Peyer's patch (tissue), 4 donors: ENCODE measurements at regions not wholly inside any gene's neighbourhood (a gene's known extent, or its start where the extent isn't known, plus 50 kb on each side); places are given as distances from the start of the nearest gene placed in this dataset.

Experiments
- DNase-seq, 3 donors: peaks; one replicate each; pipeline ENCODE4 v3.0.0-alpha.2; 2017 to 2019
- H3K27ac ChIP-seq, 4 donors: fragments of 200-600 bp; sonication (generic); one replicate each; pipeline ENCODE4 v1.5.1; 2016 to 2019
- H3K27me3 ChIP-seq, 2 donors: fragments of 200-600 bp; sonication (generic); one replicate each; pipeline ENCODE4 v1.5.1; 2019
- H3K36me3 ChIP-seq, 3 donors: fragments of 200-600 bp; sonication (generic); one replicate each; pipeline ENCODE4 v1.5.1; 2016 to 2019
- H3K4me1 ChIP-seq, 4 donors: fragments of 200-600 bp; sonication (generic); one replicate each; pipeline ENCODE4 v1.5.1; 2016 to 2019
- H3K4me3 ChIP-seq, 4 donors: fragments of 200-600 bp; sonication (generic); 1 replicate in 3 of 4; 2 replicates in 1 of 4; pipeline ENCODE4 v1.5.1; 2016 to 2019; ENCODE audit warnings: mild to moderate bottlenecking in 1 of 4
- H3K9me3 ChIP-seq, 4 donors: fragments of 200-600 bp; sonication (generic); one replicate each; pipeline ENCODE4 v1.5.1; 2016 to 2019; ENCODE audit warnings: mild to moderate bottlenecking in 1 of 4
- POLR2A ChIP-seq, 2 donors: fragments of 450-650 bp; IDR thresholded peaks; one replicate each; pipeline ENCODE4 v1.5.1; 2017; ENCODE audit warnings: antibody characterized with exemption in 2 of 2, mild to moderate bottlenecking in 2 of 2, moderate library complexity in 2 of 2
- TF ChIP-seq, protein P1 (sequence below), 6 experiments: fragments of 450-650 bp in 4 of 6; fragments of 200-600 bp in 2 of 6; sonication (generic) in 1 of 6; IDR thresholded peaks; one replicate each; pipeline ENCODE4 v1.5.1; 2017 to 2019; ENCODE audit warnings: antibody characterized with exemption in 6 of 6, mild to moderate bottlenecking in 3 of 6, moderate library complexity in 1 of 6

GRCh38 chr18:8506251-8507049 lies 102.8 kb upstream of the RAB12 start:
- no peaks in the 10 kb centered on the region for H3K27me3 ChIP-seq
- no peak for DNase-seq
- no peaks in the 10 kb centered on the region for H3K36me3 ChIP-seq
- TF ChIP-seq, protein P1, sequence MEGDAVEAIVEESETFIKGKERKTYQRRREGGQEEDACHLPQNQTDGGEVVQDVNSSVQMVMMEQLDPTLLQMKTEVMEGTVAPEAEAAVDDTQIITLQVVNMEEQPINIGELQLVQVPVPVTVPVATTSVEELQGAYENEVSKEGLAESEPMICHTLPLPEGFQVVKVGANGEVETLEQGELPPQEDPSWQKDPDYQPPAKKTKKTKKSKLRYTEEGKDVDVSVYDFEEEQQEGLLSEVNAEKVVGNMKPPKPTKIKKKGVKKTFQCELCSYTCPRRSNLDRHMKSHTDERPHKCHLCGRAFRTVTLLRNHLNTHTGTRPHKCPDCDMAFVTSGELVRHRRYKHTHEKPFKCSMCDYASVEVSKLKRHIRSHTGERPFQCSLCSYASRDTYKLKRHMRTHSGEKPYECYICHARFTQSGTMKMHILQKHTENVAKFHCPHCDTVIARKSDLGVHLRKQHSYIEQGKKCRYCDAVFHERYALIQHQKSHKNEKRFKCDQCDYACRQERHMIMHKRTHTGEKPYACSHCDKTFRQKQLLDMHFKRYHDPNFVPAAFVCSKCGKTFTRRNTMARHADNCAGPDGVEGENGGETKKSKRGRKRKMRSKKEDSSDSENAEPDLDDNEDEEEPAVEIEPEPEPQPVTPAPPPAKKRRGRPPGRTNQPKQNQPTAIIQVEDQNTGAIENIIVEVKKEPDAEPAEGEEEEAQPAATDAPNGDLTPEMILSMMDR (IDR thresholded peaks at IDR 0.05), result no peak
- TF ChIP-seq POLR2A (IDR thresholded peaks at IDR 0.05), result no peak
- H3K4me3 ChIP-seq, result no peak overlapping the region
- H3K9me3 ChIP-seq, result no peaks in the 10 kb centered on the region
- no peak overlapping the region for H3K27ac ChIP-seq
- H3K4me1 ChIP-seq, result no peaks in the 10 kb centered on the region

- no peak overlapping the region for H3K27ac ChIP-seq
- TF ChIP-seq POLR2A (IDR thresholded peaks at IDR 0.05), result no peak
- TF ChIP-seq, protein P1 (IDR thresholded peaks at IDR 0.05), result no peak
- no peaks in the 10 kb centered on the region for H3K27me3 ChIP-seq
- H3K4me1 ChIP-seq, result no peaks in the 10 kb centered on the region
- no peak for DNase-seq
- no peaks in the 10 kb centered on the region for H3K9me3 ChIP-seq
- H3K4me3 ChIP-seq, result no peak overlapping the region
- no peaks in the 10 kb centered on the region for H3K36me3 ChIP-seq
These were observed 101.9 kb upstream of the RAB12 start for GRCh38 chr18:8507361-8507760.

GRCh38 chr18:8507915-8508705 lies 101.1 kb upstream of the RAB12 start:
- H3K4me1 ChIP-seq, result no peaks in the 10 kb centered on the region
- H3K36me3 ChIP-seq, result no peaks in the 10 kb centered on the region
- no peak overlapping the region for H3K27ac ChIP-seq
- no peaks in the 10 kb centered on the region for H3K27me3 ChIP-seq
- H3K9me3 ChIP-seq, result no peaks in the 10 kb centered on the region
- DNase-seq, result no peak
- H3K4me3 ChIP-seq, result no peak overlapping the region
- no peak for TF ChIP-seq POLR2A (IDR thresholded peaks at IDR 0.05)
- TF ChIP-seq, protein P1 (IDR thresholded peaks at IDR 0.05), result no peak

DNA sequence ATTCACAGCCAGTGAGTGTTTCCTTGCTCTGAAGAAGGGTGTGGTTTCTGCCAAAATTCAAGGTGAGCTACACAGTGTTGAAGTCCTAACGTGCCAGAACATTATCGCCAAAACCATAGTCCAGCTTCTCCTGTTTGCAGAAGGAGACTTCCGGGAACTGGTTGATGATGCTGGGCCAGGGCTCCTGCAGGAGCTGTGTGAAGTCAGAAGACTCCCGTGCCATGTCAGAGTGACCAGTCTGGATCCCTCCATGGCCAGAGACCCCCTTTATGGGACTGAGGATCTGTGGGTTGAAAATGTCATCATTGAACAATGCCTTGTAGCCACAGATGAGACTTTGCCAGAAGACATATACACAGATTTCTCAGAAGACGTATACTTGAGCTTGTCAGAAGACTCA lies 96.0 kb upstream of the RAB12 start:
- no peak for DNase-seq
- no peak for TF ChIP-seq POLR2A (IDR thresholded peaks at IDR 0.05)
- TF ChIP-seq, protein P1 (IDR thresholded peaks at IDR 0.05), result no peak
- Histone ChIP-seq H3K27ac (no peak overlapping the region), H3K36me3 (no peaks in the 10 kb centered on the region), H3K9me3 (no peaks in the 10 kb centered on the region), H3K27me3 (no peaks in the 10 kb centered on the region), H3K4me3 (no peak overlapping the region), H3K4me1 (no peaks in the 10 kb centered on the region)

DNA sequence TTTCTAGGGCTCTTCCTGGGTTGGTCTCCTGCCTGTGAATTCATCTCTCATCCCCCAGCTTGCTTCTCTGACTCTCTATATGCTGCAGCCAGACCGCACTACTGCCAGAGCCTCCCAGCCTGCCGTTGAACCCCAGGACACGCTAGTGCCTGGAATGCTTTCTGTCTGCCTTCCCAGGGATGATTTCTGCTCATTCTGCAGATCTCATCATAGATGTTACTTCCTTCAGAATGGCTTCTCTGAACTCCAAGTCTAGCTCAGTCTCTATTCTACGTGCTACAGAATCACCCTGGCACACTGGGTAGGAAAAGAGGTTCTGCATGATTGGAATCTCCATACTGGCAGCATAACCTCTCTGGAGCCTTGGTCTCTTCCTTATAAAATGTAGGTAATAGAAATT lies 94.8 kb upstream of the RAB12 start:
- H3K27ac ChIP-seq, result no peak overlapping the region
- H3K9me3 ChIP-seq, result no peaks in the 10 kb centered on the region
- H3K4me1 ChIP-seq, result no peaks in the 10 kb centered on the region
- TF ChIP-seq, protein P1 (IDR thresholded peaks at IDR 0.05), result no peak
- no peak for TF ChIP-seq POLR2A (IDR thresholded peaks at IDR 0.05)
- H3K27me3 ChIP-seq, result no peaks in the 10 kb centered on the region
- no peak for DNase-seq
- no peak overlapping the region for H3K4me3 ChIP-seq
- no peaks in the 10 kb centered on the region for H3K36me3 ChIP-seq
